Type B pancreatic cell (in vitro differentiated cells): ENCODE measurements at regions not wholly inside any gene's neighbourhood (a gene's known extent, or its start where the extent isn't known, plus 50 kb on each side); places are given as distances from the start of the nearest gene placed in this dataset.

Experiments used
- DNase-seq: peaks from one replicate; pipeline ENCODE4 v3.0.0; 2021; ENCODE audit warnings: mixed read lengths; ENCODE audit not compliant: unreplicated experiment; ENCODE audit errors: extremely low spot score
- H3K27ac Mint-ChIP-seq: 2 replicates; pipeline ENCODE4 v1.8.0; 2021; ENCODE audit warnings: mild to moderate bottlenecking, mixed read lengths
- H3K27me3 Mint-ChIP-seq: 2 replicates; pipeline ENCODE4 v1.8.0; 2021; ENCODE audit warnings: mixed read lengths
- H3K36me3 Mint-ChIP-seq: 2 replicates; pipeline ENCODE4 v1.8.0; 2021; ENCODE audit warnings: mixed read lengths
- H3K4me1 Mint-ChIP-seq: one replicate; pipeline ENCODE4 v1.8.0; 2021; ENCODE audit warnings: mixed read lengths; ENCODE audit not compliant: unreplicated experiment
- H3K4me3 Mint-ChIP-seq: 2 replicates; pipeline ENCODE4 v1.8.0; 2021; ENCODE audit warnings: mild to moderate bottlenecking, mixed read lengths
- H3K9me3 Mint-ChIP-seq: 2 replicates; pipeline ENCODE4 v1.8.0; 2021; ENCODE audit warnings: mixed read lengths
- CTCF ChIP-seq: fragments of 200-600 bp; sonication (generic); conservative IDR thresholded peaks from 2 replicates; pipeline ENCODE4 v1.5.0; 2021; ENCODE audit warnings: antibody characterized with exemption, mild to moderate bottlenecking

- Mint-ChIP-seq H3K36me3 (no peaks in the 10 kb centered on the region), H3K9me3 (peaks cover 18% of the 10 kb centered on the region), H3K27ac (no peak overlapping the region), H3K4me1 (peaks cover 10% of the 10 kb centered on the region), H3K27me3 (peaks cover 3% of the 10 kb centered on the region), H3K4me3 (no peak overlapping the region)
- TF ChIP-seq CTCF, result no peak
- DNase-seq, result no peak
Measured at GRCh38 chr9:90741036-90741435, 60.6 kb upstream of the SYK start.

GRCh38 chr9:90737742-90738141 is 63.9 kb upstream of the SYK start:
- DNase-seq, result no peak
- H3K4me3 Mint-ChIP-seq, result no peak overlapping the region
- peaks cover 18% of the 10 kb centered on the region for H3K9me3 Mint-ChIP-seq
- peaks cover 14% of the 10 kb centered on the region for H3K4me1 Mint-ChIP-seq
- no peaks in the 10 kb centered on the region for H3K36me3 Mint-ChIP-seq
- H3K27me3 Mint-ChIP-seq, result peaks cover 3% of the 10 kb centered on the region
- no peak for TF ChIP-seq CTCF
- H3K27ac Mint-ChIP-seq, result no peak overlapping the region

- Mint-ChIP-seq H3K4me1 (peaks cover 14% of the 10 kb centered on the region), H3K36me3 (no peaks in the 10 kb centered on the region), H3K9me3 (peaks cover 18% of the 10 kb centered on the region), H3K27me3 (peaks cover 3% of the 10 kb centered on the region), H3K27ac (no peak overlapping the region), H3K4me3 (no peak overlapping the region)
- DNase-seq, result no peak
- no peak for TF ChIP-seq CTCF
Measured at GRCh38 chr9:90735952-90736351, 65.7 kb upstream of the SYK start.

GRCh38 chr9:90734631-90735030 is 67.0 kb upstream of the SYK start:
- no peak for TF ChIP-seq CTCF
- Mint-ChIP-seq H3K36me3 (no peaks in the 10 kb centered on the region), H3K9me3 (peaks cover 9% of the 10 kb centered on the region)

GRCh38 chr9:90729351-90729750 is 72.3 kb upstream of the SYK start:
- Mint-ChIP-seq H3K4me1 (peaks cover 8% of the 10 kb centered on the region), H3K27ac (no peak overlapping the region), H3K27me3 (no peaks in the 10 kb centered on the region), H3K4me3 (no peak overlapping the region), H3K9me3 (no peaks in the 10 kb centered on the region), H3K36me3 (no peaks in the 10 kb centered on the region)
- no peak for TF ChIP-seq CTCF
- DNase-seq, result no peak

More at GRCh38 chr9:90734631-90735030, 67.0 kb upstream of the SYK start:
- peaks cover 14% of the 10 kb centered on the region for H3K4me1 Mint-ChIP-seq
- DNase-seq, result no peak
- peaks cover 3% of the 10 kb centered on the region for H3K27me3 Mint-ChIP-seq
- H3K4me3 Mint-ChIP-seq, result no peak overlapping the region
- no peak overlapping the region for H3K27ac Mint-ChIP-seq

- Mint-ChIP-seq H3K4me1 (peaks cover 14% of the 10 kb centered on the region), H3K4me3 (no peak overlapping the region), H3K27ac (no peak overlapping the region), H3K27me3 (no peaks in the 10 kb centered on the region), H3K36me3 (no peaks in the 10 kb centered on the region), H3K9me3 (no peaks in the 10 kb centered on the region)
- DNase-seq, result no peak
- TF ChIP-seq CTCF, result no peak
Measured at GRCh38 chr9:90727488-90727887, 74.1 kb upstream of the SYK start.
